ENCODE measurements at regions not wholly inside any gene's neighbourhood (a gene's known extent, or its start where the extent isn't known, plus 50 kb on each side); places are given as distances from the start of the nearest gene placed in this dataset.

DNA sequence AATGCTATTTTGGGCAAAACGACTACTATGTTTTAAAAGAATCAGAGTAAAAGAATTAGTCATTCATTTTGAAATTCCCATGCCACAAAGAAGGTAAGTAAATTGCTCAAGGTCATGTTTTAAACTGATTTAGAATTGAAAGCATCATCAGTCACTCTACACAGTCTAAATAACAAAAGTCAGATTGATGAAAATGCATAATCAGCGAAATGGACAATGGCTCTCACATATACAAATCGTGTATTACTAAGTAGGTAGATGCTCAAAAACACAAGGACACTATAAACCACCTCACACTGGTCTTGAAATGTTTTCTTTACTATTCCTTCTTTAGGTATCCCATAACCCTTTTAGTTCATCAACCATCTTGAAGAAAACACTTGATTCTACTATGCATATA, 135.4 kb downstream of the OPN5 start:
- Histone ChIP-seq H3K9me2 (ENCODE audit: insufficient read depth) (no peaks in the 10 kb centered on the region; the same call in 1 of the 2 replicates), H3K36me3 (ENCODE audit: low read depth) (no peaks in the 10 kb centered on the region), H3K27ac (no peak overlapping the region), H2AFZ (no peak overlapping the region), H3K4me1 (replicated peaks; ENCODE audit: insufficient read depth) (no peaks in the 10 kb centered on the region), H4K20me1 (ENCODE audit: insufficient read depth) (no peaks in the 10 kb centered on the region), H3K27me3 (ENCODE audit: insufficient read depth, low read depth) (no peaks in the 10 kb centered on the region), H3K9me3 (ENCODE audit: insufficient read depth, low read depth) (no peaks in the 10 kb centered on the region), H3K4me2 (no peak overlapping the region), H3K4me3 (no peak overlapping the region), H3K79me2 (ENCODE audit: low read depth) (no peaks in the 10 kb centered on the region), H3F3A (ENCODE audit: insufficient read depth, low read depth) (no peaks in the 10 kb centered on the region)
- CTCF ChIA-PET = no interaction called here
- intact Hi-C loops (cut with micrococcal nuclease; ENCODE audit: unreplicated experiment) = no loop called here
- no peak for DNase-seq
- no TSS peak for BruUV-seq (replicated peaks)
- TF ChIP-seq, protein P1, sequence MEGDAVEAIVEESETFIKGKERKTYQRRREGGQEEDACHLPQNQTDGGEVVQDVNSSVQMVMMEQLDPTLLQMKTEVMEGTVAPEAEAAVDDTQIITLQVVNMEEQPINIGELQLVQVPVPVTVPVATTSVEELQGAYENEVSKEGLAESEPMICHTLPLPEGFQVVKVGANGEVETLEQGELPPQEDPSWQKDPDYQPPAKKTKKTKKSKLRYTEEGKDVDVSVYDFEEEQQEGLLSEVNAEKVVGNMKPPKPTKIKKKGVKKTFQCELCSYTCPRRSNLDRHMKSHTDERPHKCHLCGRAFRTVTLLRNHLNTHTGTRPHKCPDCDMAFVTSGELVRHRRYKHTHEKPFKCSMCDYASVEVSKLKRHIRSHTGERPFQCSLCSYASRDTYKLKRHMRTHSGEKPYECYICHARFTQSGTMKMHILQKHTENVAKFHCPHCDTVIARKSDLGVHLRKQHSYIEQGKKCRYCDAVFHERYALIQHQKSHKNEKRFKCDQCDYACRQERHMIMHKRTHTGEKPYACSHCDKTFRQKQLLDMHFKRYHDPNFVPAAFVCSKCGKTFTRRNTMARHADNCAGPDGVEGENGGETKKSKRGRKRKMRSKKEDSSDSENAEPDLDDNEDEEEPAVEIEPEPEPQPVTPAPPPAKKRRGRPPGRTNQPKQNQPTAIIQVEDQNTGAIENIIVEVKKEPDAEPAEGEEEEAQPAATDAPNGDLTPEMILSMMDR (conservative IDR thresholded peaks at IDR 0.05) = no peak
- TF ChIP-seq EZH2 (IDR thresholded peaks at IDR 0.05; ENCODE audit: low read depth) = no peak
- POLR2A ChIA-PET (ENCODE audit: unreplicated experiment) = no interaction called here

GRCh38 chr6:47915017-47915416, 133.2 kb downstream of the OPN5 start:
- no peak overlapping the region for H3K4me2 ChIP-seq
- TF ChIP-seq EZH2 (IDR thresholded peaks at IDR 0.05; ENCODE audit: low read depth) = no peak
- TF ChIP-seq, protein P1 (conservative IDR thresholded peaks at IDR 0.05) = no peak
- no peaks in the 10 kb centered on the region for H3K9me3 ChIP-seq (ENCODE audit: insufficient read depth, low read depth)
- H3K27ac ChIP-seq = no peak overlapping the region
- no peaks in the 10 kb centered on the region for H3K79me2 ChIP-seq (ENCODE audit: low read depth)
- intact Hi-C loops (cut with micrococcal nuclease; ENCODE audit: unreplicated experiment) = no loop called here
- POLR2A ChIA-PET (ENCODE audit: unreplicated experiment) = no interaction called here
- no TSS peak for BruUV-seq (replicated peaks)
- H3K9me2 ChIP-seq (ENCODE audit: insufficient read depth) = no peaks in the 10 kb centered on the region; the same call in 1 of the 2 replicates
- no peaks in the 10 kb centered on the region for H3K4me1 ChIP-seq (replicated peaks; ENCODE audit: insufficient read depth)
- no peaks in the 10 kb centered on the region for H4K20me1 ChIP-seq (ENCODE audit: insufficient read depth)
- no peaks in the 10 kb centered on the region for H3K27me3 ChIP-seq (ENCODE audit: insufficient read depth, low read depth)
- H2AFZ ChIP-seq = no peak overlapping the region
- no peaks in the 10 kb centered on the region for H3K36me3 ChIP-seq (ENCODE audit: low read depth)
- CTCF ChIA-PET = no interaction called here
- no peaks in the 10 kb centered on the region for H3F3A ChIP-seq (ENCODE audit: insufficient read depth, low read depth)
- no peak overlapping the region for H3K4me3 ChIP-seq
- DNase-seq = no peak

DNA sequence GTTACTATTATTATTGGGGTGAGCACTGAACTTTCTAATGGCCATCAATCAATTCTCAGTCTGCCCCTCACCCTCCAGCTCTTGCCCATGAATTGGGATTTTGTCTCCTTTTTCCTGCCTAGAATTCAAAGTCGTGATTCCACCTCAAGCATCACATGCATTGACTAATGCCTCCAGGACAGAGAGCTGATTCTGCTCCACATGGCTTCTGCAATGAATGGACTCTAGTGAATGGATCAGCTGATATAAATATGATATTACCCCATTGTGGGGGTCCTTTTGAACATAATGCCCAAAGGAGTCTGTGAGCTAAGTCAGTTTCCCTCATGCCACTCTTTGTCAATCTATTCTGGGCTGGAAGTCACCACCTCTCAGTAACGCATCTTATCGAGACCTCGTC, 126.4 kb downstream of the OPN5 start:
- ChIA-PET CTCF (no interaction called here), POLR2A (ENCODE audit: unreplicated experiment) (no interaction called here)
- Histone ChIP-seq H2AFZ (no peak overlapping the region), H3K4me3 (no peak overlapping the region), H3K36me3 (ENCODE audit: low read depth) (no peaks in the 10 kb centered on the region), H3K4me1 (replicated peaks; ENCODE audit: insufficient read depth) (no peaks in the 10 kb centered on the region), H3K79me2 (ENCODE audit: low read depth) (no peaks in the 10 kb centered on the region), H3K4me2 (no peak overlapping the region), H3K9me2 (ENCODE audit: insufficient read depth) (no peaks in the 10 kb centered on the region), H3K27ac (no peak overlapping the region), H4K20me1 (ENCODE audit: insufficient read depth) (no peaks in the 10 kb centered on the region), H3K9me3 (ENCODE audit: insufficient read depth, low read depth) (no peaks in the 10 kb centered on the region), H3F3A (ENCODE audit: insufficient read depth, low read depth) (no peaks in the 10 kb centered on the region), H3K27me3 (ENCODE audit: insufficient read depth, low read depth) (no peaks in the 10 kb centered on the region)
- BruUV-seq (replicated peaks) = no TSS peak
- DNase-seq = no peak
- intact Hi-C loops (cut with micrococcal nuclease; ENCODE audit: unreplicated experiment) = no loop called here
- TF ChIP-seq, protein P1 (conservative IDR thresholded peaks at IDR 0.05) = no peak
- TF ChIP-seq EZH2 (IDR thresholded peaks at IDR 0.05; ENCODE audit: low read depth) = no peak

Measured in PC-9 (cell line).